Adrenal gland (tissue), 5 donors: ENCODE measurements at regions not wholly inside any gene's neighbourhood (a gene's known extent, or its start where the extent isn't known, plus 50 kb on each side); places are given as distances from the start of the nearest gene placed in this dataset.

ENCODE experiments used
- CTCF ChIP-seq, 6 experiments: fragments of 450-650 bp in 4 of 6; fragments of 200-600 bp in 2 of 6; sonication (generic) in 1 of 6; IDR thresholded peaks; 1 replicate in 5 of 6; 2 replicates in 1 of 6; pipeline versions ENCODE4 v1.5.1 to v1.8.0; 2016 to 2021; ENCODE audit warnings: antibody characterized with exemption in 6 of 6, mild to moderate bottlenecking in 2 of 6, moderate library complexity in 1 of 6
- POLR2A ChIP-seq, 2 donors: fragments of 450-650 bp; IDR thresholded peaks; one replicate each; pipeline ENCODE4 v1.6.1; 2017; ENCODE audit warnings: antibody characterized with exemption in 2 of 2, mild to moderate bottlenecking in 2 of 2, moderate library complexity in 1 of 2
- donor health status: DM: no; HTN: no; CAD: no.

- no peak for TF ChIP-seq POLR2A (IDR thresholded peaks at IDR 0.05)
- TF ChIP-seq CTCF (IDR thresholded peaks at IDR 0.05): no peak
These were observed 915.5 kb downstream of the KCNJ2 start for GRCh38 chr17:71084838-71085237.
